ENCODE measurements at regions not wholly inside any gene's neighbourhood (a gene's known extent, or its start where the extent isn't known, plus 50 kb on each side); places are given as distances from the start of the nearest gene placed in this dataset.

DNA sequence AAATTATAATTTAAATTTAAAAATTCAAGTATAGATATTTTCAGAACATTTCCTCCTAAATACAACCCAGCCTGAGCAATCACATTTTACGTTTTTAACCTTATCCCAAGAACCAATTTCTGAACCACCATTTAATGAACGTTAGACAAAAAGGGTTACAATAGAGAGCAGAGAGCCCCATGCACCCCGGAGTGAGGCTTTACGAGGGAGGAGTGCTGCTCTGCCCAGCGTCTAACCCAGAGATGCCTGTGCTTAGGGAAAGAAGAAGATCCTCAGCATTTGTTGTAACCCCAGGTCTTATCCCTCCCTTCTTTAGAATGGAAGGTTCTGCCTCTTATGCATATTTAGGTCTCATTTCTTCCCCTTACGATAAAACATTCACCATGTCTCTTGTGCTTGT is 169.1 kb downstream of the ICE1 start:
- no peak overlapping the region for H3K4me3 ChIP-seq (ENCODE audit: low read depth, low read length)
- no peak overlapping the region for H3K27ac ChIP-seq (ENCODE audit: low read depth, low read length)
- H3K36me3 ChIP-seq (ENCODE audit: control insufficient read depth, insufficient read depth, low read length) = no peaks in the 10 kb centered on the region
- H3K4me1 ChIP-seq (ENCODE audit: control insufficient read depth, insufficient read depth, low read length) = no peaks in the 10 kb centered on the region
- H3K9me3 ChIP-seq (ENCODE audit: control insufficient read depth, insufficient read depth, low read depth, low read length) = no peaks in the 10 kb centered on the region
- H3K27me3 ChIP-seq (ENCODE audit: control insufficient read depth, insufficient read depth, low read length) = no peaks in the 10 kb centered on the region
- H3K9ac ChIP-seq (ENCODE audit: low read length) = no peak overlapping the region

GRCh38 chr5:5589857-5590256 is 167.4 kb downstream of the ICE1 start:
- H3K36me3 ChIP-seq (ENCODE audit: control insufficient read depth, insufficient read depth, low read length) = no peaks in the 10 kb centered on the region
- no peak overlapping the region for H3K27ac ChIP-seq (ENCODE audit: low read depth, low read length)
- H3K4me3 ChIP-seq (ENCODE audit: low read depth, low read length) = no peak overlapping the region
- H3K27me3 ChIP-seq (ENCODE audit: control insufficient read depth, insufficient read depth, low read length) = no peaks in the 10 kb centered on the region
- H3K9ac ChIP-seq (ENCODE audit: low read length) = no peak overlapping the region
- H3K4me1 ChIP-seq (ENCODE audit: control insufficient read depth, insufficient read depth, low read length) = no peaks in the 10 kb centered on the region
- H3K9me3 ChIP-seq (ENCODE audit: control insufficient read depth, insufficient read depth, low read depth, low read length) = no peaks in the 10 kb centered on the region

DNA sequence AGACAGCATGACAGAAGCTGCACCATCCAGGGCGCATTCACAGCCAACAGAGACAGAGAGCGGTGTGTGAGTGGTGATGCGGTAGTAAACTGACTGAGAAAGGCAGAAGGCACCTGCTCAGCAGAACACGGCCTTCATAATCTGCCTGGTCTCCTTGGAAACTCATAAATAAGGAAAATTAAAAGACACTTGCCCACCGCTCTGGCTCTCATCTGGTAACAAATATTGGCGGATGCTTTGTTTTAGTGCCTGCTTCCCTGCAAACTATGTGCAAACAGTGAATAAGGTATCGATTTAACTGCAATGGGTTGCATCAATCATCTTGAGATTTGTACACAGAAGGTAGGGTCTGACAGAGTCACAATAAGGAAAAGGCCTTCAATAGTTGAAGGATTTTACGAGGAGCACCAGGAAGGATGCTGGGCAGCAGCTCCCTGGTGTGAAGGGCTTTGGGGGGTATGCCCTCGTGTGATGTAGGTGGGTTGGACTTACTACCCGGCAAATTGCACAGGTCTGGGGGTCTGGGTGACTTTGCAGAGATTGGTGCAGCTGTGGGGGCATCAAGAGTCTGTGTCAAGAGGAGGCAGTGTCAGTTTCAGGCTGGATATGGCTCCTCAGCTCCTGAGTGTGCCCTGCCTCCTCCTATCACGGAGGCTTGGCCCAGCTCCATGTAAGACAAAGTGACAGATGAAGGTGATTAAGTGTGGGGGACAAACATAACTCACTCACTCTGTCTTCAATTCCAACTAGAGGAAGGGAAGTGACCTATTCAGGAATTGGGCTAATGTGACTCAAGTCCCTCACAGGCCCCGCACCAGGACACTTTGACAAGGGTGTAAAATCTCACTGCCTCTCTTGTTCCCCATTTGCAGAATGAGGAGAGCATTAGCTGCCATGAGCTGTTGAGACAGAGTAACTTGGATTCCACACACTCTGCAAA is 166.7 kb downstream of the ICE1 start:
- Histone ChIP-seq H3K4me1 (ENCODE audit: control insufficient read depth, insufficient read depth, low read length) (no peaks in the 10 kb centered on the region), H3K9ac (ENCODE audit: low read length) (no peak overlapping the region), H3K4me3 (ENCODE audit: low read depth, low read length) (no peak overlapping the region), H3K36me3 (ENCODE audit: control insufficient read depth, insufficient read depth, low read length) (no peaks in the 10 kb centered on the region), H3K27ac (ENCODE audit: low read depth, low read length) (no peak overlapping the region), H3K9me3 (ENCODE audit: control insufficient read depth, insufficient read depth, low read depth, low read length) (no peaks in the 10 kb centered on the region), H3K27me3 (ENCODE audit: control insufficient read depth, insufficient read depth, low read length) (no peaks in the 10 kb centered on the region)

DNA sequence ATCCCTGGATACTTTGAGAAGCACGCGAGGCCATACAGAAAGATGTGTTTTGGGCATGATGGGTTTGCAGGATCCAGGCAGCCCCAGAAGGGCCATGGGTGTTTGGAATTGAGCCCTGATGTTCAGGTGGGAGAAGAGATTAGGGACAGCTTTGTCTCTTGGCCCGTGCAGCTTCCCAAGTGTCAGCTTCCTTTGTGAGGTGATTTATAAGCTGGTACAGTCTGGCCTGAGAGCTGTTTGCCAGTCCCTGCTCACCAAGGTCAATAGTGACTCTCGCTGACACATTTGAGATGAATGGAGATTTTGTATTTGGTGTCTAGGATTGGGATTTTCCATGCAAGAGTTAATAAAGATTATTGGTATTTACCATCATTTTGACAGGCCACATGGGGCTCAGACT is 165.9 kb downstream of the ICE1 start:
- H3K4me3 ChIP-seq (ENCODE audit: low read depth, low read length) = no peak overlapping the region
- no peak overlapping the region for H3K27ac ChIP-seq (ENCODE audit: low read depth, low read length)
- no peak overlapping the region for H3K9ac ChIP-seq (ENCODE audit: low read length)
- no peaks in the 10 kb centered on the region for H3K27me3 ChIP-seq (ENCODE audit: control insufficient read depth, insufficient read depth, low read length)
- H3K4me1 ChIP-seq (ENCODE audit: control insufficient read depth, insufficient read depth, low read length) = no peaks in the 10 kb centered on the region
- no peaks in the 10 kb centered on the region for H3K36me3 ChIP-seq (ENCODE audit: control insufficient read depth, insufficient read depth, low read length)
- no peaks in the 10 kb centered on the region for H3K9me3 ChIP-seq (ENCODE audit: control insufficient read depth, insufficient read depth, low read depth, low read length)

- Histone ChIP-seq H3K4me3 (ENCODE audit: low read depth, low read length) (no peak overlapping the region), H3K4me1 (ENCODE audit: control insufficient read depth, insufficient read depth, low read length) (0 out of 2 replicates have a peak, but pooled peaks cover under 1% of the 10 kb centered on the region), H3K27ac (ENCODE audit: low read depth, low read length) (no peak overlapping the region), H3K27me3 (ENCODE audit: control insufficient read depth, insufficient read depth, low read length) (no peaks in the 10 kb centered on the region), H3K9ac (ENCODE audit: low read length) (no peak overlapping the region), H3K9me3 (ENCODE audit: control insufficient read depth, insufficient read depth, low read depth, low read length) (no peaks in the 10 kb centered on the region), H3K36me3 (ENCODE audit: control insufficient read depth, insufficient read depth, low read length) (no peaks in the 10 kb centered on the region)
These were observed 165.0 kb downstream of the ICE1 start for GRCh38 chr5:5587474-5587873.

DNA sequence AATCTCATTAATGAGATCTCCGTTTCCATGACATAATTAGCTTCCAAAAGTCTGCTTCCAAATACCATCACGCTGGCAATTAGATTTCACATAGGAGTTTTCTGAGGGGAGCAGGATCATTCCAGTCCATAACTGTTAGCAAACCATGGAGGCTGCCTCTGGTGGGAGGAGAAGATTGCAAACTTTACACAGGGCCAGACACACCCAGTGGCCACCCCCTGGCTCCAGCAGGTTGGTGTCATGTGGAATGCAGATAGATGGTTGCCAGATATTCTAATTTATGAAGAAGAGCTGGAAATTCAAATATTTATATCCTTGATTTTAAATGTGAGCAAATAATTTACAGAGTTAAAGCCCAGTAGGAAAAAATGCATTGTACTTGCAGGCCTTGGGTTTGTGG is 164.2 kb downstream of the ICE1 start:
- Histone ChIP-seq H3K4me1 (ENCODE audit: control insufficient read depth, insufficient read depth, low read length) (0 out of 2 replicates have a peak, but pooled peaks cover 6% of the 10 kb centered on the region), H3K4me3 (ENCODE audit: low read depth, low read length) (no peak overlapping the region), H3K27me3 (ENCODE audit: control insufficient read depth, insufficient read depth, low read length) (no peaks in the 10 kb centered on the region), H3K9me3 (ENCODE audit: control insufficient read depth, insufficient read depth, low read depth, low read length) (no peaks in the 10 kb centered on the region), H3K36me3 (ENCODE audit: control insufficient read depth, insufficient read depth, low read length) (no peaks in the 10 kb centered on the region), H3K27ac (ENCODE audit: low read depth, low read length) (no peak overlapping the region), H3K9ac (ENCODE audit: low read length) (no peak overlapping the region)

DNA sequence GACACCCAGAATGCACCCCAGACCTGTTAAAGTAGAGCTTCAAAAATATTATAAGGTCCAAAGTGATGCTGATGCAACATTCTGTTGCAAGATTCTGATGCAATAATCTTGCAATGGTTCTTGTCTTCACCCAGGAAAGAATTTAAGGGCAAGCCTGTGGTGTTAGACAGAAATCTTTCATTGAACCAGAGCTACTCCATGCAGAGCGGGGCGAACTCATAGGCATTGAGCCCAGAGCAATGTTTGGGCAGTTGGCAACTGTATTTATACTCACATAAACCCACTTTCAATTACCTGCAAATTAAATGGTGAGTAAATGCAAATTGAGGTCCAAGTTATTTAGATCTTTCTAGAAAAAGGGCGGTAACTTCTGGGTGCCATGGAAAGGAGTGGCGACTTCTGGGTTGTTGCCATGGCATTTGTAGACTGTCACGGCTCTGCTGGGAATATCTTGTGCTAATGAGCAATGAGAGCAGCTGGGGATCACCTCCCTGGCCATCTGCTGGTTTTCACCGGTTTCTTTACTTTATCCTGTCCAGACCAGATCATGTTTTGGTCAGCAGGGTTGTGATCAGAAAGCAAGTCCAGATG is 163.4 kb downstream of the ICE1 start:
- Histone ChIP-seq H3K36me3 (ENCODE audit: control insufficient read depth, insufficient read depth, low read length) (no peaks in the 10 kb centered on the region), H3K9me3 (ENCODE audit: control insufficient read depth, insufficient read depth, low read depth, low read length) (no peaks in the 10 kb centered on the region), H3K27ac (ENCODE audit: low read depth, low read length) (no peak overlapping the region), H3K4me3 (ENCODE audit: low read depth, low read length) (no peak overlapping the region), H3K27me3 (ENCODE audit: control insufficient read depth, insufficient read depth, low read length) (no peaks in the 10 kb centered on the region), H3K4me1 (ENCODE audit: control insufficient read depth, insufficient read depth, low read length) (0 out of 2 replicates have a peak, but pooled peaks cover 6% of the 10 kb centered on the region), H3K9ac (ENCODE audit: low read length) (no peak overlapping the region)

DNA sequence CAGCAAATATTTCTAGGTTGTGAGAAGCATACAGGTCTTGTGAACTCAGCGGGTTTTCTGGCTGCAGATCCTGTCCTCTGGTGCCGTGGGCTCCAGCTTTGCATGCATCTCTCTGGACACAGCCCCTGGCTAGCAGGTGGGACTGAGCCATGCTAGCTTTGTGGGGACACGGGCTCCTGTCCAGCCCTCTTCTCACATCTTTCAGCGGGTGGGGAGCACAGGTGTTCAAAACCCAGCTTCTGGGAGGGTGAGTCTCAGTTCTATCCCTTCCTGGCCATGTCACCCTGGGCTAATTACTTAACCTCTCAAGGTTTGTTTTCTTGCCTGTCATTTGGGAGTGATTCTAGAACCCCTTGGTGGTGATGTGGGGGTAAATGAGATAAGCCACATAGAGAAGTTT is 162.3 kb downstream of the ICE1 start:
- no peaks in the 10 kb centered on the region for H3K36me3 ChIP-seq (ENCODE audit: control insufficient read depth, insufficient read depth, low read length)
- H3K4me3 ChIP-seq (ENCODE audit: low read depth, low read length) = no peak overlapping the region
- no peak overlapping the region for H3K9ac ChIP-seq (ENCODE audit: low read length)
- no peaks in the 10 kb centered on the region for H3K9me3 ChIP-seq (ENCODE audit: control insufficient read depth, insufficient read depth, low read depth, low read length)
- no peak overlapping the region for H3K27ac ChIP-seq (ENCODE audit: low read depth, low read length)
- no peaks in the 10 kb centered on the region for H3K27me3 ChIP-seq (ENCODE audit: control insufficient read depth, insufficient read depth, low read length)
- H3K4me1 ChIP-seq (ENCODE audit: control insufficient read depth, insufficient read depth, low read length) = 0 out of 2 replicates have a peak, but pooled peaks cover 6% of the 10 kb centered on the region

GRCh38 chr5:5584236-5584745 is 161.8 kb downstream of the ICE1 start:
- no peaks in the 10 kb centered on the region for H3K36me3 ChIP-seq (ENCODE audit: control insufficient read depth, insufficient read depth, low read length)
- no peak overlapping the region for H3K4me3 ChIP-seq (ENCODE audit: low read depth, low read length)
- no peaks in the 10 kb centered on the region for H3K27me3 ChIP-seq (ENCODE audit: control insufficient read depth, insufficient read depth, low read length)
- H3K27ac ChIP-seq (ENCODE audit: low read depth, low read length) = no peak overlapping the region
- no peak overlapping the region for H3K9ac ChIP-seq (ENCODE audit: low read length)
- H3K9me3 ChIP-seq (ENCODE audit: control insufficient read depth, insufficient read depth, low read depth, low read length) = no peaks in the 10 kb centered on the region
- 0 out of 2 replicates have a peak, but pooled peaks cover 6% of the 10 kb centered on the region for H3K4me1 ChIP-seq (ENCODE audit: control insufficient read depth, insufficient read depth, low read length)

GRCh38 chr5:5583832-5584231 is 161.4 kb downstream of the ICE1 start:
- H3K4me3 ChIP-seq (ENCODE audit: low read depth, low read length) = no peak overlapping the region
- 0 out of 2 replicates have a peak, but pooled peaks cover 6% of the 10 kb centered on the region for H3K4me1 ChIP-seq (ENCODE audit: control insufficient read depth, insufficient read depth, low read length)
- no peaks in the 10 kb centered on the region for H3K36me3 ChIP-seq (ENCODE audit: control insufficient read depth, insufficient read depth, low read length)
- no peak overlapping the region for H3K27ac ChIP-seq (ENCODE audit: low read depth, low read length)
- H3K27me3 ChIP-seq (ENCODE audit: control insufficient read depth, insufficient read depth, low read length) = no peaks in the 10 kb centered on the region
- no peak overlapping the region for H3K9ac ChIP-seq (ENCODE audit: low read length)
- no peaks in the 10 kb centered on the region for H3K9me3 ChIP-seq (ENCODE audit: control insufficient read depth, insufficient read depth, low read depth, low read length)
